ENCODE measurements at regions not wholly inside any gene's neighbourhood (a gene's known extent, or its start where the extent isn't known, plus 50 kb on each side); places are given as distances from the start of the nearest gene placed in this dataset.

DNA sequence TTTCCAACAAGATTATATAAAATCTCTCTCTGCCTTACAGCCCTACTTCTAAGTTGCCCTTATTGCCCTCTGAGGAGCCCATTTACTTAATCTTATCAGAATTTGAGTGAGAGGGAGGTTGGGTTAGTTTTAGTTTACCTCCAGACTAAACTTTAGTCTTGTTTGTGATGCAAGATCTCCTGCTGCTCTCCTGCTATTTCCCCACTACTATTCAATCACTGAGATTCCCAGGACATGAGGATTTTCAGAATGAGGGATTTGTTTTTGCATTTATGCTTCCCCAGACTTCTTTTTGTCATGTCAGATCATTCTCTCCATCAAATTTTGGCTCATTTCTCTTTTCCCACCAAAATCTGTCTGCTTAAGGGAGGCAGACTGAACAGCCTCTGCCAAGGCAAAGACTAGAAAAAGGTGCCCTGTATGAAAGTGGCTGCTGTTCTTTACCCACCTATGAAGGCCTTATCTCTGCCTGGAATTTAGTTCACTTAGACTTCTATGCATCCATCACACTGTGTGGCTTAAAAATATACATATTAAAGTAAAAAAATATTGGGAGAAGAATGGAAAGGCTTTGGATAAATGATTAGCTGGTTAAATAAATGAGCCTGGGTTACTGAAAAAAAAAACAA, 401.3 kb downstream of the PID1 start:
- Histone ChIP-seq H3K9me3 (ENCODE audit: control insufficient read depth in 2 of 2, insufficient read depth in 1 of 2, low read length in 1 of 2) (peaks cover 1 to 14% of the 10 kb centered on the region in 2 donors), H3K4me3 (ENCODE audit: low read length in 2 of 2) (no peak overlapping the region), H3K36me3 (ENCODE audit: control insufficient read depth in 2 of 2, insufficient read depth in 2 of 2, low read length in 1 of 2) (no peaks in the 10 kb centered on the region), H3K27ac (ENCODE audit: low read depth in 1 of 2, low read length in 1 of 2) (no peak overlapping the region), H3K27me3 (ENCODE audit: control insufficient read depth in 2 of 2, insufficient read depth in 1 of 2, low read length in 1 of 2) (no peaks in the 10 kb centered on the region), H3K4me1 (ENCODE audit: control insufficient read depth in 2 of 2, insufficient read depth in 2 of 2, low read length in 2 of 2) (no peaks in the 10 kb centered on the region)
- DNase-seq (ENCODE audit: low read depth in 6 of 9, low spot score in 9 of 9) = no peak

GRCh38 chr2:228867406-228867805, 403.7 kb downstream of the PID1 start:
- H3K4me3 ChIP-seq (ENCODE audit: low read length in 2 of 2) = no peak overlapping the region
- H3K36me3 ChIP-seq (ENCODE audit: control insufficient read depth in 2 of 2, insufficient read depth in 2 of 2, low read length in 1 of 2) = no peaks in the 10 kb centered on the region
- no peaks in the 10 kb centered on the region for H3K4me1 ChIP-seq (ENCODE audit: control insufficient read depth in 2 of 2, insufficient read depth in 2 of 2, low read length in 2 of 2)
- no peaks in the 10 kb centered on the region for H3K27me3 ChIP-seq (ENCODE audit: control insufficient read depth in 2 of 2, insufficient read depth in 1 of 2, low read length in 1 of 2)
- peaks cover 1 to 14% of the 10 kb centered on the region in 2 donors for H3K9me3 ChIP-seq (ENCODE audit: control insufficient read depth in 2 of 2, insufficient read depth in 1 of 2, low read length in 1 of 2)
- WGBS = 92% methylated on average over 4 of the region's 4 CpGs
- no peak for DNase-seq (ENCODE audit: low read depth in 6 of 9, low spot score in 9 of 9)
- H3K27ac ChIP-seq (ENCODE audit: low read depth in 1 of 2, low read length in 1 of 2) = no peak overlapping the region

DNA sequence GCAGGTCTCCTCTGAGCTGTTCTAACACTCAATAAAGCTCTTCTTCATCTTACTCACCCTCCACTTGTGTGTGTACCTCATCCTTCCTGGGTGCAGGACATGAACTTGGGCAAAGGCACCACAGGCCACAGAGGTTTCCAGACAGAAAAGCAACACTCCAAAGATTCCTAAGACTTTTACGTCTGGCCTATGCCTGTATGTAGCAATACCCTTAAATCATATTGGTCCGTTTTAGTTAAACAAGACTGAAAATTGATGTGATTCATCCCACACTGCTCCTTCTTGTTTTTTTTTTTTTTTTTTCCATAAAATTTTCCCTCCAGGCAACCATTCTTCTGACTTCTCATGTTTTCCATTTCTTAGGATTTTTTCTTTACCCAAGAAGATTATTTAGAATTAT, 404.3 kb downstream of the PID1 start:
- Histone ChIP-seq H3K4me3 (ENCODE audit: low read length in 2 of 2) (no peak overlapping the region), H3K4me1 (ENCODE audit: control insufficient read depth in 2 of 2, insufficient read depth in 2 of 2, low read length in 2 of 2) (no peaks in the 10 kb centered on the region), H3K9me3 (ENCODE audit: control insufficient read depth in 2 of 2, insufficient read depth in 1 of 2, low read length in 1 of 2) (peaks cover 1 to 14% of the 10 kb centered on the region in 2 donors), H3K27ac (ENCODE audit: low read depth in 1 of 2, low read length in 1 of 2) (no peak overlapping the region), H3K36me3 (ENCODE audit: control insufficient read depth in 2 of 2, insufficient read depth in 2 of 2, low read length in 1 of 2) (no peaks in the 10 kb centered on the region), H3K27me3 (ENCODE audit: control insufficient read depth in 2 of 2, insufficient read depth in 1 of 2, low read length in 1 of 2) (no peaks in the 10 kb centered on the region)
- no peak for DNase-seq (ENCODE audit: low read depth in 6 of 9, low spot score in 9 of 9)
- WGBS = 93% methylated on average over 2 of the region's 2 CpGs

DNA sequence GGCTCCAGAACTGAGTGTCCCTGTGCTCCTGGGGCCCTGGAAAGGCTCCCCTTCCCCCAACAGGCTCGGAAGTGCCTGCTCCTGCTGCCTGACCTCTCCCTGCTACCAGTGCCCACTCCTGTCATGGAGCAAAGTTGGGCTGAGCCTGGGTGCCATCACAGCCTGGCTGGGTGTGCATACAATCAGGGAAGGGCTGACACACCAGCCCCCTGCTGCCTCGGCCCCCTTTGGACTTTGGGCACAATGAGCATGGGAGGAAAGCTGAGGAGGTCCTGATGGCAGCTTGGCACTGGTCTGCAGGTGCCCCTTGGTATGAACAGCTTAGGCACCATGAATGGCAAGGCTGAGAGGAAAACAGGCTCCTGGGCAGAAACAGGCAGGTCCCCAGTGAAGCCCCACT, 405.0 kb downstream of the PID1 start:
- no peak for DNase-seq (ENCODE audit: low read depth in 6 of 9, low spot score in 9 of 9)
- Histone ChIP-seq H3K9me3 (ENCODE audit: control insufficient read depth in 2 of 2, insufficient read depth in 1 of 2, low read length in 1 of 2) (peaks cover 1 to 14% of the 10 kb centered on the region in 2 donors), H3K27me3 (ENCODE audit: control insufficient read depth in 2 of 2, insufficient read depth in 1 of 2, low read length in 1 of 2) (no peaks in the 10 kb centered on the region), H3K4me3 (ENCODE audit: low read length in 2 of 2) (no peak overlapping the region), H3K27ac (ENCODE audit: low read depth in 1 of 2, low read length in 1 of 2) (no peak overlapping the region), H3K4me1 (ENCODE audit: control insufficient read depth in 2 of 2, insufficient read depth in 2 of 2, low read length in 2 of 2) (no peaks in the 10 kb centered on the region), H3K36me3 (ENCODE audit: control insufficient read depth in 2 of 2, insufficient read depth in 2 of 2, low read length in 1 of 2) (no peaks in the 10 kb centered on the region)
- 88% methylated on average over 2 of the region's 2 CpGs for WGBS

DNA sequence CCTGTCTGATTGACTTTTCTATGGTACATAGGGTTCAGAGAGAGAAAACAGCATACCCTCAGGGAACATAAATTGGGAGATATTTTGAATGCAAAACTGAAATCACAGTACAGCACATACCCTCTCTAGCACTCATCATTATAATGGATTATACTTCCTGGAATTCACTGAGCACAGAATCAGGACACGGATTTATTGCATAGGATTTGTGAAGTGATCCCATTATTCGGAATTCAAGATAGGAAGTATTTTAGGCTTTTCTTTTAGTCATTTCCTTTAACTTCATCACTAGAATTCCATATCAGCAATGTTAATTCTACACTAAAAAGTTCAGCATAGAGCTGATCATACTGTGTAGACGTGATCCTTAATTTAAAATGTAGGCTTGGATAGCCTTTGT, 407.0 kb downstream of the PID1 start:
- WGBS = 92% methylated on average over 3 of the region's 3 CpGs

GRCh38 chr2:228860601-228861285, 410.3 kb downstream of the PID1 start:
- DNase-seq (ENCODE audit: low read depth in 6 of 9, low spot score in 9 of 9) = no peak
- WGBS = 88% methylated on average over 5 of the region's 5 CpGs
- Histone ChIP-seq H3K36me3 (ENCODE audit: control insufficient read depth in 2 of 2, insufficient read depth in 2 of 2, low read length in 1 of 2) (no peaks in the 10 kb centered on the region), H3K27ac (ENCODE audit: low read depth in 1 of 2, low read length in 1 of 2) (no peak overlapping the region), H3K4me3 (ENCODE audit: low read length in 2 of 2) (no peak overlapping the region), H3K27me3 (ENCODE audit: control insufficient read depth in 2 of 2, insufficient read depth in 1 of 2, low read length in 1 of 2) (no peaks in the 10 kb centered on the region), H3K9me3 (ENCODE audit: control insufficient read depth in 2 of 2, insufficient read depth in 1 of 2, low read length in 1 of 2) (peaks cover 0 to 3% of the 10 kb centered on the region in 2 donors), H3K4me1 (ENCODE audit: control insufficient read depth in 2 of 2, insufficient read depth in 2 of 2, low read length in 2 of 2) (no peaks in the 10 kb centered on the region)

More for the DNA sequence above, 407.0 kb downstream of the PID1 start:
- Histone ChIP-seq H3K4me3 (ENCODE audit: low read length in 2 of 2) (no peak overlapping the region), H3K9me3 (ENCODE audit: control insufficient read depth in 2 of 2, insufficient read depth in 1 of 2, low read length in 1 of 2) (peaks cover 1 to 14% of the 10 kb centered on the region in 2 donors), H3K27me3 (ENCODE audit: control insufficient read depth in 2 of 2, insufficient read depth in 1 of 2, low read length in 1 of 2) (no peaks in the 10 kb centered on the region), H3K36me3 (ENCODE audit: control insufficient read depth in 2 of 2, insufficient read depth in 2 of 2, low read length in 1 of 2) (no peaks in the 10 kb centered on the region), H3K27ac (ENCODE audit: low read depth in 1 of 2, low read length in 1 of 2) (no peak overlapping the region), H3K4me1 (ENCODE audit: control insufficient read depth in 2 of 2, insufficient read depth in 2 of 2, low read length in 2 of 2) (no peaks in the 10 kb centered on the region)
- DNase-seq (ENCODE audit: low read depth in 6 of 9, low spot score in 9 of 9) = no peak

DNA sequence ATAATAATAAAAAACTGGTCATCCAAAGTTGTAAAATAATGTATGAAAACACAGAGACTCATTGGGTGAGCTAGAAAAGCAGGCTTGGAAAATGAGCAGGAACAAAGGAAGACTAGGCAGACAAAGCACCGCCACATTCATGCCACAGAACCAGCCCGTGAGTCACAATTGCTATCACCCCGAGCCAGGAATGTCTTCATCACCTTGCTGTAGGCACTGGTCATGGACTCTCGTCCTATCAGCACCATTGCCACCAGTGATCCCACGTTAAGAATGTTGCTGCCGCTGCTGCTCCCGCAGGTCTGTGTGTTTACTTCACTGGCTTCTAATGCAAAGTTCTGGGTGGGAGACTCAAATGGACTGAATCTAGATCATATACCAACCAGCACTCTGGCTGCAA, 417.9 kb downstream of the PID1 start:
- peaks cover 0 to 3% of the 10 kb centered on the region in 2 donors for H3K9me3 ChIP-seq (ENCODE audit: control insufficient read depth in 2 of 2, insufficient read depth in 1 of 2, low read length in 1 of 2)
- H3K4me3 ChIP-seq (ENCODE audit: low read length in 2 of 2) = no peak overlapping the region
- no peaks in the 10 kb centered on the region for H3K4me1 ChIP-seq (ENCODE audit: control insufficient read depth in 2 of 2, insufficient read depth in 2 of 2, low read length in 2 of 2)
- WGBS = 93% methylated on average over 7 of the region's 7 CpGs
- H3K36me3 ChIP-seq (ENCODE audit: control insufficient read depth in 2 of 2, insufficient read depth in 2 of 2, low read length in 1 of 2) = no peaks in the 10 kb centered on the region
- H3K27ac ChIP-seq (ENCODE audit: low read depth in 1 of 2, low read length in 1 of 2) = no peak overlapping the region
- no peak for DNase-seq (ENCODE audit: low read depth in 6 of 9, low spot score in 9 of 9)
- no peaks in the 10 kb centered on the region for H3K27me3 ChIP-seq (ENCODE audit: control insufficient read depth in 2 of 2, insufficient read depth in 1 of 2, low read length in 1 of 2)

DNA sequence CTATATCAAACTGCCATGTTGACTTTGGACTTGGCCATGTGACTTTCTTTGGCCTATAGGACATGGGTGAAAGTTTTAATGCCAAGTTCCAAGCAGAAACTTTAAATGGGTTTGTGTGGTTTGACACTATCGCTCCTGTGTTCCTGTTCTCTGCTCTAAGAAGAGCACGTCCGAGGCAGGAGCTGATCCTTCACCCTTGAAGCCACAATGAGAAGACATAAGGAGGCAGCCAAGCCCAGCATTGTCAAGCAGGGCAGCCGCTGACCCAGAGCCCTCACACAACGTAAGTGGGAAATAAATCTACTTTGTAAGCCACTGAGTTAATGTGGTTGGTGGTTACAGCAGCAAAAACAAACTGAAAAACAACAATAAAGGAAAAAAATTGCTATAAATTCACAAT, 422.4 kb downstream of the PID1 start:
- Histone ChIP-seq H3K36me3 (ENCODE audit: control insufficient read depth in 2 of 2, insufficient read depth in 2 of 2, low read length in 1 of 2) (no peaks in the 10 kb centered on the region), H3K4me3 (ENCODE audit: low read length in 2 of 2) (no peak overlapping the region), H3K27me3 (ENCODE audit: control insufficient read depth in 2 of 2, insufficient read depth in 1 of 2, low read length in 1 of 2) (no peaks in the 10 kb centered on the region), H3K4me1 (ENCODE audit: control insufficient read depth in 2 of 2, insufficient read depth in 2 of 2, low read length in 2 of 2) (no peaks in the 10 kb centered on the region), H3K9me3 (ENCODE audit: control insufficient read depth in 2 of 2, insufficient read depth in 1 of 2, low read length in 1 of 2) (peaks cover 0 to 3% of the 10 kb centered on the region in 2 donors), H3K27ac (ENCODE audit: low read depth in 1 of 2, low read length in 1 of 2) (no peak overlapping the region)
- 89% methylated on average over 5 of the region's 5 CpGs for WGBS
- no peak for DNase-seq (ENCODE audit: low read depth in 6 of 9, low spot score in 9 of 9)

GRCh38 chr2:228847684-228848083, 423.4 kb downstream of the PID1 start:
- 54% methylated on average over 1 of the region's 1 CpG for WGBS
- DNase-seq (ENCODE audit: low read depth in 6 of 9, low spot score in 9 of 9) = no peak

More at GRCh38 chr2:228847684-228848083, 423.4 kb downstream of the PID1 start:
- H3K36me3 ChIP-seq (ENCODE audit: control insufficient read depth in 2 of 2, insufficient read depth in 2 of 2, low read length in 1 of 2) = no peaks in the 10 kb centered on the region
- H3K4me1 ChIP-seq (ENCODE audit: control insufficient read depth in 2 of 2, insufficient read depth in 2 of 2, low read length in 2 of 2) = no peaks in the 10 kb centered on the region
- peaks cover 0 to 3% of the 10 kb centered on the region in 2 donors for H3K9me3 ChIP-seq (ENCODE audit: control insufficient read depth in 2 of 2, insufficient read depth in 1 of 2, low read length in 1 of 2)
- no peak overlapping the region for H3K27ac ChIP-seq (ENCODE audit: low read depth in 1 of 2, low read length in 1 of 2)
- H3K4me3 ChIP-seq (ENCODE audit: low read length in 2 of 2) = no peak overlapping the region
- no peaks in the 10 kb centered on the region for H3K27me3 ChIP-seq (ENCODE audit: control insufficient read depth in 2 of 2, insufficient read depth in 1 of 2, low read length in 1 of 2)
